Mesendoderm (in vitro differentiated cells): ENCODE measurements at regions not wholly inside any gene's neighbourhood (a gene's known extent, or its start where the extent isn't known, plus 50 kb on each side); places are given as distances from the start of the nearest gene placed in this dataset.

Experiments used
- DNase-seq: peaks from one replicate; pipeline ENCODE4 v3.0.0; 2013
- H2AK5ac ChIP-seq: 2 replicates; pipeline ENCODE4 v1.6.1; 2013; ENCODE audit warnings: low read length, inconsistent platforms
- H2BK120ac ChIP-seq: 2 replicates; pipeline ENCODE4 v1.6.1; 2013; ENCODE audit warnings: low read depth, mild to moderate bottlenecking, low read length, moderate library complexity, mixed read lengths
- H2BK15ac ChIP-seq: replicated peaks from 2 replicates; pipeline ENCODE4 v1.6.1; 2013; ENCODE audit warnings: low read depth, mild to moderate bottlenecking, moderate library complexity
- H2BK5ac ChIP-seq: 2 replicates; pipeline ENCODE4 v1.6.1; 2013; ENCODE audit warnings: low read length, inconsistent platforms
- H3K18ac ChIP-seq: 2 replicates; pipeline ENCODE4 v1.6.1; 2013; ENCODE audit warnings: mild to moderate bottlenecking, low read length, mixed read lengths
- H3K23ac ChIP-seq: one replicate; pipeline ENCODE4 v1.6.1; 2013; ENCODE audit warnings: low read length
- H3K27ac ChIP-seq: 2 replicates; pipeline ENCODE4 v1.5.1; 2013; ENCODE audit warnings: low read depth, mild to moderate bottlenecking, inconsistent platforms, low read length, moderate library complexity
- H3K27me3 ChIP-seq: 2 replicates; pipeline ENCODE4 v1.6.1; 2013; ENCODE audit warnings: low read length, control low read depth, mild to moderate bottlenecking, inconsistent platforms; ENCODE audit not compliant: insufficient read depth, poor library complexity
- H3K36me3 ChIP-seq: 2 replicates; pipeline ENCODE4 v1.6.1; 2013; ENCODE audit warnings: low read length, inconsistent platforms; ENCODE audit not compliant: control insufficient read depth, insufficient read depth
- H3K4ac ChIP-seq: one replicate; pipeline ENCODE4 v1.6.1; 2013; ENCODE audit warnings: low read depth, mild to moderate bottlenecking, low read length, moderate library complexity
- H3K4me1 ChIP-seq: 2 replicates; pipeline ENCODE4 v1.6.1; 2013; ENCODE audit warnings: low read depth, low read length, inconsistent platforms; ENCODE audit not compliant: control insufficient read depth
- H3K4me2 ChIP-seq: 2 replicates; pipeline ENCODE4 v1.6.1; 2013; ENCODE audit warnings: low read length
- H3K4me3 ChIP-seq: 2 replicates; pipeline ENCODE4 v1.5.1; 2013; ENCODE audit warnings: mild to moderate bottlenecking, low read length
- H3K56ac ChIP-seq: one replicate; pipeline ENCODE4 v1.6.1; 2013; ENCODE audit warnings: low read length
- H3K79me1 ChIP-seq: 2 replicates; pipeline ENCODE4 v1.6.1; 2013; ENCODE audit warnings: low read length, inconsistent platforms
- H3K79me2 ChIP-seq: 2 replicates; pipeline ENCODE4 v1.6.1; 2013; ENCODE audit warnings: mild to moderate bottlenecking, low read length; ENCODE audit not compliant: control insufficient read depth, insufficient read depth
- H3K9ac ChIP-seq: 2 replicates; pipeline ENCODE4 v1.6.1; 2013; ENCODE audit warnings: low read length, inconsistent platforms
- H4K5ac ChIP-seq: one replicate; pipeline ENCODE4 v1.6.1; 2013; ENCODE audit warnings: low read length
- H4K8ac ChIP-seq: one replicate; pipeline ENCODE4 v1.6.1; 2013; ENCODE audit warnings: low read depth, mild to moderate bottlenecking, control low read depth, low read length, moderate library complexity
- WGBS: extraction: QIAGEN DNeasy Blood & Tissue Kit; methylation state at CpG from one replicate; pipeline ENCODE4 v1.1.7; 2013; ENCODE audit warnings: low lambda C conversion rate, missing lambda C conversion rate; ENCODE audit not compliant: insufficient coverage; ENCODE audit errors: extremely low coverage; 5-methylcytosine and 5-hydroxymethylcytosine counted together

DNA sequence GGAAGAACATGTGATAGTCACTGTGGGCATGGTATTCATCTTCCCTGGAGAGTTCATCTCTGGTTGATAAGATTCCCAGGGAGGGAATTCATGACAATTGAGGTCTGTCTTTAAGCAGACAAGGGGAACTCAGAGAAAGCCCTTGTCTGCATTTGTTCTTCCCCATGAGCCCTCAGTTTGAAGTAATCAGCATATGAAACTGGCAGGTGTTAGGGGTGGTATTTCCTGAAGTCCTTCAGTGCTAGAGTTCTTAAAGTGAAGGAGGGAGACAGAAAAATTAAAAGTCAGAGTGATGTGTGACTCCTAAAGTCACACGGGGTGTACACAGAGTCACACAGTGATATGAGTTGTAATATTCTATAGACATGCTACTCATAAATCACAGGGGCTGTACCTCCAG, 60.6 kb upstream of the SYK start:
- WGBS, result no CpG with 5 or more reads among the region's 1 CpG
- H3K56ac ChIP-seq, result no peak overlapping the region

GRCh38 chr9:90737742-90738141, 63.9 kb upstream of the SYK start:
- DNase-seq, result no peak
- no CpG with 5 or more reads among the region's 1 CpG for WGBS
- H3K4ac ChIP-seq, result no peak overlapping the region

More for the DNA sequence above, 60.6 kb upstream of the SYK start:
- Histone ChIP-seq H3K9ac (no peak overlapping the region), H3K79me2 (no peaks in the 10 kb centered on the region), H2BK5ac (no peak overlapping the region), H3K79me1 (no peaks in the 10 kb centered on the region), H3K36me3 (no peaks in the 10 kb centered on the region), H2BK120ac (no peak overlapping the region), H2AK5ac (no peak overlapping the region), H3K23ac (no peak overlapping the region), H3K27ac (no peak overlapping the region), H3K18ac (no peak overlapping the region), H3K27me3 (no peaks in the 10 kb centered on the region), H3K4me1 (no peaks in the 10 kb centered on the region), H2BK15ac (no peak overlapping the region), H4K8ac (no peak overlapping the region), H4K5ac (no peak overlapping the region), H3K4ac (no peak overlapping the region), H3K4me3 (no peak overlapping the region), H3K4me2 (no peak overlapping the region)
- no peak for DNase-seq

DNA sequence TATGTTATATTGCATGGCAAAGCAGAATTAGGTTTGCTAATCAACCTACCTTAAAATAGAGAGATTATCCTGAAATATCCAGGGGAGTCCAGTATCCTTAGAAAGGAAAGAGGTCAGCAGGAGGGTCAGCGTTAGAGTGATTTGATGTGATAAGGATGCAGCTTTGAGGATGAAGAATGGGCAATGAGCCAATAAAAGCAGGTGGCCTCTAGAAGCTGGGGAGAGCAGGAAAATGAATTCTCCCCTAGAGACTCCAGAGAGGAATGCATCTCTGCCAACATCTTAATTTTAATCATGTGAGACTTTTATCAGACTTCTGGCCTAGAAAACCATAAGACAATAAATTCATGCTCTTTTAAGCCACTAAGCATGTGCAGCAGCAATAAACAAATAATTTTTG, 65.7 kb upstream of the SYK start:
- H4K8ac ChIP-seq, result no peak overlapping the region
- H3K79me2 ChIP-seq, result no peaks in the 10 kb centered on the region
- no peaks in the 10 kb centered on the region for H3K36me3 ChIP-seq
- H3K23ac ChIP-seq, result no peak overlapping the region
- no peak overlapping the region for H2BK15ac ChIP-seq
- no peaks in the 10 kb centered on the region for H3K4me1 ChIP-seq
- no peak overlapping the region for H3K4ac ChIP-seq
- H2BK120ac ChIP-seq, result no peak overlapping the region
- no peak overlapping the region for H3K18ac ChIP-seq
- no peaks in the 10 kb centered on the region for H3K27me3 ChIP-seq
- no CpG with 5 or more reads among the region's 1 CpG for WGBS
- H3K27ac ChIP-seq, result no peak overlapping the region
- H2AK5ac ChIP-seq, result no peak overlapping the region
- no peak overlapping the region for H3K4me3 ChIP-seq
- H3K9ac ChIP-seq, result no peak overlapping the region
- no peak for DNase-seq
- no peak overlapping the region for H3K56ac ChIP-seq
- no peak overlapping the region for H2BK5ac ChIP-seq
- no peaks in the 10 kb centered on the region for H3K79me1 ChIP-seq
- H4K5ac ChIP-seq, result no peak overlapping the region
- no peak overlapping the region for H3K4me2 ChIP-seq

More at GRCh38 chr9:90737742-90738141, 63.9 kb upstream of the SYK start:
- H3K56ac ChIP-seq, result no peak overlapping the region
- no peak overlapping the region for H4K5ac ChIP-seq
- H3K79me1 ChIP-seq, result no peaks in the 10 kb centered on the region
- no peak overlapping the region for H3K18ac ChIP-seq
- no peak overlapping the region for H3K4me2 ChIP-seq
- no peak overlapping the region for H3K23ac ChIP-seq
- H2BK120ac ChIP-seq, result no peak overlapping the region
- H3K9ac ChIP-seq, result no peak overlapping the region
- no peak overlapping the region for H3K27ac ChIP-seq
- no peaks in the 10 kb centered on the region for H3K79me2 ChIP-seq
- no peak overlapping the region for H3K4me3 ChIP-seq
- H2AK5ac ChIP-seq, result no peak overlapping the region
- no peak overlapping the region for H2BK15ac ChIP-seq
- H3K36me3 ChIP-seq, result no peaks in the 10 kb centered on the region
- H2BK5ac ChIP-seq, result no peak overlapping the region
- no peak overlapping the region for H4K8ac ChIP-seq
- no peaks in the 10 kb centered on the region for H3K27me3 ChIP-seq
- H3K4me1 ChIP-seq, result no peaks in the 10 kb centered on the region

DNA sequence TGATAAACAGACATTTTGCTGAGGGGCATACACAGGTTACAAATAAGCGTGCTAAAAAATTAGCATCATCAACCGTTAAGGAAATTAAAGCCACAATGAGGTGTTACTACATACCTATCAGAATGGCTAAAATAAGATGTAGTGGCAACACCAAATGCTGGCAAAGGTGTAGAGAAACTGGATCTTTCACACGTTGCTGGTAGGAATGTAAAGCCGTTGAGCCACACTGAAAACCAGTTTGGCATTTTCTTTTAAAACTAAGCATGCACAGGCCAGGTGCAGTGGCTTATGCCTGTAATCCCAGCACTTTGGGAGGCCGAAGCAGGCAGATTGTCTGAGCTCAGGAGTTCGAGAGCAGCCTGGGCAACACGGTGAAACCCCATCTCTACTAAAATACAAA, 67.0 kb upstream of the SYK start:
- Histone ChIP-seq H3K27ac (no peak overlapping the region), H3K27me3 (no peaks in the 10 kb centered on the region), H3K18ac (no peak overlapping the region), H2AK5ac (no peak overlapping the region), H3K79me2 (no peaks in the 10 kb centered on the region), H3K36me3 (no peaks in the 10 kb centered on the region), H3K4ac (no peak overlapping the region), H3K56ac (no peak overlapping the region), H2BK120ac (no peak overlapping the region), H3K9ac (no peak overlapping the region), H4K5ac (no peak overlapping the region), H3K4me2 (no peak overlapping the region), H3K23ac (no peak overlapping the region), H4K8ac (no peak overlapping the region), H2BK5ac (no peak overlapping the region), H3K79me1 (no peaks in the 10 kb centered on the region), H3K4me3 (no peak overlapping the region), H3K4me1 (no peaks in the 10 kb centered on the region), H2BK15ac (no peak overlapping the region)
- no peak for DNase-seq
- WGBS, result no CpG with 5 or more reads among the region's 7 CpGs

DNA sequence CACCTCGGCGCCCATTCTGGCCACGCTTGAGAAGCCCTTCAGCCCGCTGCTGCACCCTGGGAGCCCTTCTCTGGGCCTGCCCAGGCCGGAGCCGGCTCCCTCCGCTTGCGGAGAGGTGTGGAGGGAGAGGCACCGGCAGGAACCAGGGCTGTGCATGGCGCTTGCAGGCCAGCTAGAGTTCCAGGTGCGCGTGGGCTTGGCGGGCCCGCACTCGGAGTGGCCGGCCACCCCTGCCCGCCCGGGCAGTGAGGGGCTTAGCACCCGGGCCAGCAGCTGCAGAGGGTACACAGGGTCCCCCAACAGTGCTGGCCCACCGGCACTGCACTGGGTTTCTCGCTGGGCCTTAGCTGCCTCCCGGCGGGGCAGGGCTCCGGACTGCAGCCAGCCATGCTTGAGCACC, 72.3 kb upstream of the SYK start:
- H2BK5ac ChIP-seq, result no peak overlapping the region
- no peak overlapping the region for H3K56ac ChIP-seq
- H3K27me3 ChIP-seq, result no peaks in the 10 kb centered on the region
- H4K5ac ChIP-seq, result no peak overlapping the region
- H3K4me3 ChIP-seq, result no peak overlapping the region
- H2BK15ac ChIP-seq, result no peak overlapping the region
- H3K4me2 ChIP-seq, result no peak overlapping the region
- no peak overlapping the region for H3K4ac ChIP-seq
- H3K79me2 ChIP-seq, result no peaks in the 10 kb centered on the region
- DNase-seq, result no peak
- H3K27ac ChIP-seq, result no peak overlapping the region
- H2BK120ac ChIP-seq, result no peak overlapping the region
- H3K18ac ChIP-seq, result no peak overlapping the region
- H3K36me3 ChIP-seq, result no peaks in the 10 kb centered on the region
- WGBS, result no CpG with 5 or more reads among the region's 24 CpGs
- no peaks in the 10 kb centered on the region for H3K79me1 ChIP-seq
- H3K4me1 ChIP-seq, result no peaks in the 10 kb centered on the region
- H4K8ac ChIP-seq, result no peak overlapping the region
- no peak overlapping the region for H3K23ac ChIP-seq
- H2AK5ac ChIP-seq, result no peak overlapping the region
- H3K9ac ChIP-seq, result no peak overlapping the region

GRCh38 chr9:90727488-90727887, 74.1 kb upstream of the SYK start:
- Histone ChIP-seq H3K4me1 (no peaks in the 10 kb centered on the region), H3K18ac (no peak overlapping the region), H3K79me1 (no peaks in the 10 kb centered on the region)

More at GRCh38 chr9:90727488-90727887, 74.1 kb upstream of the SYK start:
- no peak for DNase-seq
- Histone ChIP-seq H2BK15ac (no peak overlapping the region), H2BK5ac (no peak overlapping the region), H3K36me3 (no peaks in the 10 kb centered on the region), H3K27ac (no peak overlapping the region), H3K56ac (no peak overlapping the region), H2AK5ac (no peak overlapping the region), H4K8ac (no peak overlapping the region), H3K4me3 (no peak overlapping the region), H3K4ac (no peak overlapping the region), H3K27me3 (no peaks in the 10 kb centered on the region), H2BK120ac (no peak overlapping the region), H3K79me2 (no peaks in the 10 kb centered on the region), H3K23ac (no peak overlapping the region), H3K9ac (no peak overlapping the region), H4K5ac (no peak overlapping the region), H3K4me2 (no peak overlapping the region)
- WGBS, result no CpG with 5 or more reads among the region's 6 CpGs
